Stimulated activated CD4-positive, alpha-beta T cell treated with anti-CD3 and anti-CD28 coated beads, TNF-alpha, amount 100 ng/mL, for 48 hours (primary cell): ENCODE measurements at regions not wholly inside any gene's neighbourhood (a gene's known extent, or its start where the extent isn't known, plus 50 kb on each side); places are given as distances from the start of the nearest gene placed in this dataset.
"Not testable (repeated sequence)": the region's sequence is repeated elsewhere in the genome, so short reads cannot be mapped to it uniquely, and the experiment has no call there.

ENCODE experiments used
- DNase-seq, 3 donors: peaks; one replicate each; pipeline ENCODE4 v3.0.0-alpha.2; 2020; ENCODE audit warnings: low read depth in 3 of 3

DNA sequence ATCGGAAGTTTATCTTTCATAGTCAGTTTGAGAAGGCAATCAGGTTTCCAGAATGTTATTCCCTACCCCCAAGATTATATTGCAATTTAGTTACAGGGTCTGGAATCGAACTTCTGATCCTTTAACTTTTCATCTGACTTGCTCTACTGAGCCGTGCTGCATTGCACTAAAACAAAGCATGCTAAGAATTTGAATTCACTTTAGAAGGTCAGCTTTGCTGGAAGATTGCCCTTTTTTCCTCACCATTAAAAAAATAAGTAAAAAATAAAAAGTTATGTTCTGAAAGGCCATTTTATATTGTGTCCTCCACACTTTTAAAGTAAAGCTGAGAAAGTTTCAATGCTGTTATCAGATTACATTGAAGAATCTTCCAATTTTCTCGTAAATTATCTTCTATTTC, 388.8 kb upstream of the PHF14 start:
- no peak for DNase-seq

DNA sequence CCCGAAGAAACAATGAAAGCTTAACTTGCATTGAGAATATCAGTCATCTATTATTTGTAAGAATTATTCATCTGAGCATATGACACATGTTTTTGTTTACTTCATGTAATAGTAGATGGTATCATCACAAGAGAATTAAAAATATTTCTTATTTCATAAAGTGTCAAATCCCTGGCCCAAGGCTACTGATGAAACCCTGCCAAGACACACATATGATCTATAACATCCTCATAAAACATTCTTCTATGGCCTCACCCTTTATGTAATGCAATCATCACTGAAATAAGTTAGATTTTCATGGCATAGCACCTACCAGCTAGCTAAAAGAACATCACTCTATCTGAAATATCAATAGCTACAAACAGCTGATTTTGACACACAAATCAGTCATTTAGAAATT, 385.6 kb upstream of the PHF14 start:
- DNase-seq = no peak

GRCh38 chr7:10592604-10593003, 381.1 kb upstream of the PHF14 start:
- DNase-seq = no peak

- no peak for DNase-seq
Observed at GRCh38 chr7:10593080-10593479, 380.6 kb upstream of the PHF14 start.

- DNase-seq = no peak
Observed at GRCh38 chr7:10596827-10597226, 376.8 kb upstream of the PHF14 start.

DNA sequence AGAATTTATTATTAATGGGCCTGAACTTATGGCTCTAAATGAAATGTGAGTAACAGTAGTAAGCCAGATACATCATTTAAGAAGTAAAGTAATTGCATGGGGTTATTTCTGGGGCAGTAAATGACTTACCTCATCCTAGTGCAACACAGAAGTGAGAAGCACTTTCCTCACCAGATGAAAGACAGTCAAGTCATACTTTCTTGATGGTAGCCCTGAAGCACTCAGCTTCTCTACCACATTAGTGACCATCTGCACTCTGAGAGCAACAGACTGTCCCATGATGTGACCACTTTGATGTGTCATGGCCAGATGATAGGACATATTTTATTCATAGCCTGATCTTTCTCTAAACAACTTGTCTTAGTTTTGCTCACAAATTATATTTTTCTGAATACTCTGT, 369.5 kb upstream of the PHF14 start:
- DNase-seq = no peak

- no peak for DNase-seq
Observed at GRCh38 chr7:10612950-10613349, 360.7 kb upstream of the PHF14 start.

GRCh38 chr7:10618953-10619352, 354.7 kb upstream of the PHF14 start:
- DNase-seq = no peak

DNA sequence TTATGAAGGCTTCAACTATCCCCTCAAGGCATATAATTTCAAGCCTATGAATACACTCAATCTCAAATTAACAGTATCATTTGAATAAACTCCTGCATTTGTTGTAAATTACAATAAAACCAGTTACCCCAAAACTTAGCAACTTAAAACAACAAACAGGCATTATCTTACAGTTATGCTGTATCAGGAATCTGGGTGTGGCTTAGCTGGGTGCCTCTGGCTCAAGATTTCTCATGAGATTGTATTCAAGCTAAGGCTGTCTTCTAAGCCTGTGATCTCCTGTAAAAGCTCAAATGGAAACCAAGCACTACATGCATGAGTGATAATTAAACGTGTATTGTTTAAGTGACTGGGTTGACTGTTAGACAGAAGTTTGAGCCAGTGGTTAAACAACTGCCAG, 341.0 kb upstream of the PHF14 start:
- DNase-seq = no peak

- no peak for DNase-seq
Observed at GRCh38 chr7:10634239-10634638, 339.4 kb upstream of the PHF14 start.

DNA sequence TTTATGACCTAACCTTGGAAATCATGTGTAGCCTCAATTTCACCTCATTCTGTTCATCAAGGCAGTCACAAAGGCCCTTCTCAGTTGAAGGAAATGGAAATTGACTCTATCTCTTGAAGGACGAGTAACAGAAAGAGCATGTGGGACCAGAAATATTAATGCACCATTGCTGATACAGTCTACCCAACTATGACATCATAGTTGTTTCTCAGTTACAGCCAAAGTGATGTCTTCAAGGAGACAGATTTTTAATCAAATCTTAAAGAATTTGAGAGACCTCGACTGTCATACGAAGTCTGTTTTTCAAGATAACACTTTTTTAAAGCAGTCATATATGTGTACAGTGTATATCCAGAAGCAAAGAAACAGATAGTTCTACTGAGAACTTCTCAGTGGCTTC, 335.7 kb upstream of the PHF14 start:
- no peak for DNase-seq

- DNase-seq = no peak
Observed at GRCh38 chr7:10643545-10643944, 330.1 kb upstream of the PHF14 start.

- DNase-seq = no peak
Observed at GRCh38 chr7:10644849-10645248, 328.8 kb upstream of the PHF14 start.

DNA sequence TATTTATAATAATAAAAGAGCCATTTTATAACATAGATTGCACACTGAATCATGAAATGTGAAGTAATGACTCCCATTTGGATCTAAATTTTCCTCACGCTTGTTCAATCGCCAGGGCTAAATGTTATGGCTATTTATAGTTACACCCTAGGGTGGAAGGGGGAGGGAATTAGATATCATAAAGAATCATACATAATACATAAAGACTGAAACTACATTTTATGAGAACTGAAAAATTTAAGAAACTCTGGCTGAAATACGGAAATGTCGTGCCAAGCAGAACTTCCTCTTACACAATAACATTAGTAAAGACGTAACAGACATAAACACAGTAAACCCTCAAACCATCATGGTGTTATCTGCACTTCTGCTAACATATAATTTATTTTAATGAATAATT, 327.5 kb upstream of the PHF14 start:
- no peak for DNase-seq

DNA sequence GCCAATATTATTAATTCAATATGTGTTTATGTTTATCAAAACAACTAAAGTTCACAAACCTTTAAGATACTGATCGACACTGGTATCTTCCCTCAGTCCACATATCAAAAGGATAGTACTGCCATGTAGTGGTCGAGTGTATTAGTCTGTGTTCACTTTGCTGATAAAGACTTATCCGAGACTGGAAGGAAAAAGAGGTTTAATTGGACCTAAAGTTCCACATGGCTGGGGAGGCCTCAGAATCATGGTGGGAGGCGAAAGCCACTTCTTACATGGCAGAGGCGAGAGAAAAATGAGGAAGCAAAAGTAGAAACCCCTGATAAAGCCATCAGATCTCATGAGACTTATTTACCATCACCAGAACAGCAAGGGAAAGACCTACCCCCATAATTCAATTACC, 325.4 kb upstream of the PHF14 start:
- DNase-seq = no peak

GRCh38 chr7:10649120-10649519, 324.6 kb upstream of the PHF14 start:
- not testable (repeated sequence) for DNase-seq

- DNase-seq = no peak
Observed at GRCh38 chr7:10655031-10655430, 318.6 kb upstream of the PHF14 start.

DNA sequence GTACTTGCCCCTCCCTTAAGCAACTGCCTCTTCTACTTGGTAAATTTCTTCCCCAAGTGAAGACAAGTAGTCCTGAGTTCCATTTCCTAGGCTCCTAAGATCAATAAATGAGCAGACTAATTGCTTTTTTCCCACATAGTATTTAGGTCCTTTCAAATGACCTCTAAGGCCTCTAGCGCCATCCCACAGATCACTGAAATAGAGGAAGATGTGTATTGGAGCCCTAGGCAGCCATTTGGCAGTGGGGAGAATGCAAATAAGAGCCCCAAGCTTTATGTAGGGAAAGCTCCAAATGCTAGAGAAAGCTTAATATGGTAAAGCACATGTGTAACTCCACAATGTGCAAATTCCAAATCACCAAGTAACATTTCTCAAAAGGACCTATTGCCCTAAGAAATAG, 316.5 kb upstream of the PHF14 start:
- no peak for DNase-seq

DNA sequence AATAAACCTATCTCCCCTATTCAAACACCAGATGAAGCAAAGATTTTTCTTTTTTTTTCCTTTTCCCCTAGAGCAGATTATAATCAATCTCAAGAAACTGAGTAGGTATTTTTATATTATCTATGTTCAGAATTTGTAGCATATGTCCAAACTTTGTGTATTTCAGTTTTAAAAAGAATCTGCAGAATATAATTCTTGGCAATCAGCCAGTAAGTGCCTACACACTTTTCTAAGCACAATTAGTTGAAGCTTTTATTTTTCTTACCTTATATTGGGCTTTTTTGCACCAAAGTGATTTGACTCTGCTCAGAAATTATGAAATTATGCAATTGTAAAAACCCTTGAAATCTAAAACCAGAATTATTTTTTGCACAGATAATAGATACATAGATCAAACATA, 315.8 kb upstream of the PHF14 start:
- DNase-seq = no peak

DNA sequence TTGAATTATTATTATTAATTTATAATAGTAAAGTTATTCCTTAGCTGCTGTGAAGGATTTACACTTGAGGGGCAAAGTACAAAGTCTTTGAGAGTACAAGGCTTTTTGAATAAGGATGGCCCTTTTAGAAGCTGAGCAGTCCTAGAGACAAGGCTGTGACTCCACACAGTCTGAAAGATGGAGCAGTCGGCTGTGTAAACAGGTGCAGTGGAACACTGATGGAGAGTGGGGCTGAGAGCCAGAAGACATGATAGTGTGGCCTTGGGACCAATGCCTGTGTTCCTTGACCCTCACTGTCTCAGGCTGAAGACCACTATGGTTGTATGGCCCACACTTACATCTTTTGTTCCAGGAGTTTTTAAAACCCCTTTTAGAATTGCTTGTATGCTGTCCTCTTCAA, 311.2 kb upstream of the PHF14 start:
- no peak for DNase-seq

GRCh38 chr7:10662982-10663884, 310.4 kb upstream of the PHF14 start:
- DNase-seq = no peak

DNA sequence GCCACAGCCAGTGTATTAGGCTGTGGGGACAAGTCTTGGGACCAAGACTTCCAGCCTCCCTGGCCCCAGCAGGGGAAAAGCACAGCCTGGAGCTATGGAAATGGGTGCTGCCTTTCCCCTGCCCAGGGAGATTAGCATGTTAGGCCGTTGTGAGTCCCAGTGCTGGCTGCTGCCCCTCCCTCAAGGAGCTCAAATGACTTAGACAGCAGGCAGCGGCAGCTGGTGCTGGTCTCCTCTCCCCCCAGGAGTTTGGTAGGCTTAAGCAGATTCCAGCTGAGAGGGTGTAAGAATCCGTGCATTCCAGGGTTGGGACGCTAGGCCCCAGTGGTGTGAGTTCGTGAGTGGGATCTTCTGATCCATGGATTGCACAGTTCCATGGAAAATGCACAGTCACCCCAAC, 301.5 kb upstream of the PHF14 start:
- DNase-seq = no peak

GRCh38 chr7:10677211-10677610, 296.5 kb upstream of the PHF14 start:
- DNase-seq = no peak

- DNase-seq = no peak
Observed at GRCh38 chr7:10677668-10678232, 295.9 kb upstream of the PHF14 start.
